NT2/D1 (cell line): ENCODE measurements at regions not wholly inside any gene's neighbourhood (a gene's known extent, or its start where the extent isn't known, plus 50 kb on each side); places are given as distances from the start of the nearest gene placed in this dataset.

Experiments
- YY1 ChIP-seq: IDR thresholded peaks from 2 replicates; pipeline ENCODE4 v1.6.1; 2011; ENCODE audit not compliant: insufficient read length, insufficient read depth
- ZNF274 ChIP-seq: IDR thresholded peaks from 2 replicates; pipeline ENCODE4 v1.6.1; 2011; ENCODE audit warnings: mild to moderate bottlenecking, low read depth, low read length

- TF ChIP-seq YY1 (no peak), ZNF274 (no peak)
Observed at GRCh38 chr3:193829781-193830180, 236.8 kb downstream of the OPA1 start.
